Neuronal stem cell (in vitro differentiated cells): ENCODE measurements at regions not wholly inside any gene's neighbourhood (a gene's known extent, or its start where the extent isn't known, plus 50 kb on each side); places are given as distances from the start of the nearest gene placed in this dataset.

Source experiments
- DNase-seq: peaks from one replicate; pipeline ENCODE4 v3.0.0-alpha.2; 2013; ENCODE audit warnings: low spot score
- H2AFZ ChIP-seq: one replicate; pipeline ENCODE4 v1.6.1; 2013; ENCODE audit warnings: mild to moderate bottlenecking, low read length, inconsistent platforms
- H2AK5ac ChIP-seq: 2 replicates; pipeline ENCODE4 v1.6.1; 2013; ENCODE audit warnings: low read depth, mild to moderate bottlenecking, inconsistent platforms, low read length, moderate library complexity, mixed read lengths
- H2BK120ac ChIP-seq: 2 replicates; pipeline ENCODE4 v1.6.1; 2013; ENCODE audit warnings: low read depth, mild to moderate bottlenecking, inconsistent platforms, low read length, moderate library complexity, mixed read lengths
- H2BK12ac ChIP-seq: one replicate; pipeline ENCODE4 v1.6.1; 2013; ENCODE audit warnings: low read length, inconsistent platforms
- H2BK15ac ChIP-seq: 2 replicates; pipeline ENCODE4 v1.6.1; 2013; ENCODE audit warnings: mild to moderate bottlenecking, low read length, inconsistent platforms, mixed read lengths
- H2BK5ac ChIP-seq: one replicate; pipeline ENCODE4 v1.6.1; 2013; ENCODE audit warnings: inconsistent platforms, mild to moderate bottlenecking, low read length, moderate library complexity
- H3K14ac ChIP-seq: one replicate; pipeline ENCODE4 v1.6.1; 2013; ENCODE audit warnings: low read length, inconsistent platforms
- H3K18ac ChIP-seq: 2 replicates; pipeline ENCODE4 v1.6.1; 2013; ENCODE audit warnings: low read length, inconsistent platforms
- H3K23ac ChIP-seq: 2 replicates; pipeline ENCODE4 v1.6.1; 2013; ENCODE audit warnings: low read depth, mild to moderate bottlenecking, mixed read lengths, low read length, inconsistent platforms; ENCODE audit not compliant: poor library complexity
- H3K27ac ChIP-seq: replicated peaks from 3 replicates; pipeline ENCODE4 v1.5.1; 2013; ENCODE audit warnings: low read length, inconsistent platforms
- H3K27me3 ChIP-seq, 3 experiments: 2 replicates each; pipeline ENCODE4 v1.6.1; 2013; ENCODE audit warnings: low read length in 3 of 3, mild to moderate bottlenecking in 2 of 3, inconsistent platforms in 1 of 3, low read depth in 1 of 3, mixed read lengths in 1 of 3, moderate library complexity in 1 of 3; ENCODE audit not compliant: control insufficient read depth in 3 of 3, insufficient read depth in 3 of 3
- H3K36me3 ChIP-seq, 2 donors: replicated peaks in 1 of 2; 2 replicates each; pipeline ENCODE4 v1.6.1; 2013; ENCODE audit warnings: low read length in 2 of 2; ENCODE audit not compliant: control insufficient read depth in 2 of 2, insufficient read depth in 2 of 2
- H3K4ac ChIP-seq: 2 replicates; pipeline ENCODE4 v1.6.1; 2013; ENCODE audit warnings: inconsistent platforms, mild to moderate bottlenecking, low read length, moderate library complexity
- H3K4me1 ChIP-seq, 2 donors: 1 replicate in 1 of 2; 2 replicates in 1 of 2; pipeline ENCODE4 v1.6.1; 2013; ENCODE audit warnings: low read length in 2 of 2, low read depth in 1 of 2; ENCODE audit not compliant: control insufficient read depth in 2 of 2, insufficient read depth in 1 of 2
- H3K4me2 ChIP-seq: one replicate; pipeline ENCODE4 v1.6.1; 2013; ENCODE audit warnings: mild to moderate bottlenecking, low read length, inconsistent platforms; ENCODE audit not compliant: insufficient read depth, poor library complexity, severe bottlenecking
- H3K4me3 ChIP-seq, 2 donors: 2 replicates each; pipeline ENCODE4 v1.5.1; 2013; ENCODE audit warnings: low read length in 2 of 2, mild to moderate bottlenecking in 2 of 2, inconsistent platforms in 1 of 2, moderate library complexity in 1 of 2
- H3K79me1 ChIP-seq: one replicate; pipeline ENCODE4 v1.6.1; 2013; ENCODE audit warnings: low read depth, mild to moderate bottlenecking, inconsistent platforms, low read length, moderate library complexity
- H3K9ac ChIP-seq: one replicate; pipeline ENCODE4 v1.6.1; 2013; ENCODE audit warnings: mild to moderate bottlenecking, low read depth, low read length, inconsistent platforms; ENCODE audit not compliant: poor library complexity
- H3K9me3 ChIP-seq, 2 donors: replicated peaks in 1 of 2; 2 replicates each; pipeline versions ENCODE3 to v1.6.1; 2013; ENCODE audit warnings: low read length in 2 of 2, mild to moderate bottlenecking in 2 of 2, inconsistent platforms in 1 of 2, low read depth in 1 of 2, mixed read lengths in 1 of 2, moderate library complexity in 1 of 2; ENCODE audit not compliant: control insufficient read depth in 2 of 2, insufficient read depth in 1 of 2
- H4K8ac ChIP-seq: one replicate; pipeline ENCODE4 v1.6.1; 2013; ENCODE audit warnings: low read depth, mild to moderate bottlenecking, inconsistent platforms, low read length, moderate library complexity
- H4K91ac ChIP-seq: one replicate; pipeline ENCODE4 v1.6.1; 2013; ENCODE audit warnings: low read length, low read depth, mild to moderate bottlenecking, inconsistent platforms; ENCODE audit not compliant: poor library complexity
- WGBS, 2 donors: extraction: QIAGEN DNeasy Blood & Tissue Kit; methylation state at CpG; one replicate each; pipeline ENCODE4 v1.1.7; 2013; ENCODE audit warnings: missing lambda C conversion rate in 2 of 2, mixed read lengths in 1 of 2; ENCODE audit not compliant: insufficient read length in 2 of 2, insufficient replicate concordance in 1 of 2; ENCODE audit errors: extremely low coverage in 2 of 2; 5-methylcytosine and 5-hydroxymethylcytosine counted together

DNA sequence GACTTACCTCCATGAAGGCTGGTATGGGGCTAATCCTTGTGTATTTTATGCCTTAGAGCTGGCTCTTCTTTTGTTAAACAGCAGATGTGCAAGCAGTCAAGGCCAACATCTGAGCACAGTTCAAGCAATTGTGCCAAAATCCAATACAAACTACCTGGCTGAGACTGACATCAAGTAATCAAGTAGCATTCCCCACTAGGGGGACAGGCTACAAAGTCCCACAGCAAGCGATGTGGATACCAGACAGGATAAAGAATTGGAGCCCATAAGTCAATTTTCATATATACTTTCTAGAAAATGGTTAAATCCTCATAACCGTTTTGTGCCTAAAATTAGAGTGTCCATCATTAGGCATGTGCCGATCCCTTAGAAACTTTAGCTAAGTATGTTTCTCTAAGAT is 675.8 kb downstream of the DIAPH3 start:
- Histone ChIP-seq H3K79me1 (no peaks in the 10 kb centered on the region), H3K23ac (no peak overlapping the region)
- no CpG with 5 or more reads among the region's 3 CpGs for WGBS, 2 donors

DNA sequence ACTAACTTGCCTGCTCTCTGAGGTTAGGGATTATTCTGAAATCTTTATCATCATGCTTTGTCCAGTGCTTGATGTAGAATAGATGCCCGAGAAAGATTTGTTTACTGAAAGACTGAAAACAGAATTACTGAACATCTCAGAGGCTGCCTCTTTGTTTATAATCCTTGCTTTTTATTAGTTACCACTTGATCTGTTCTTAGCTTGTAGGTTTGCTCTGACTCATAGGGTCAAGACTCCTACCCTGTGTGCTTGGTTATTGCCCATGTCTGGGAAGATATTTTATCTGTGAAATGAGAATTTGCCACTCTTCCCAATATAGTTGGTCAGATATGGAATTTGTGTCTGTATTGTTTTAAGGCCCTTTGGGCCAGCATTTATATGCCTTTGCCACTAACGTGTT is 675.3 kb downstream of the DIAPH3 start:
- no peak for DNase-seq
- Histone ChIP-seq H2AFZ (no peak overlapping the region), H3K4me2 (no peak overlapping the region), H3K36me3 (no peaks in the 10 kb centered on the region), H4K8ac (no peak overlapping the region), H3K4me1 (peaks cover 0 to 4% of the 10 kb centered on the region in 2 donors), H2BK15ac (no peak overlapping the region), H3K9ac (no peak overlapping the region), H3K79me1 (no peaks in the 10 kb centered on the region), H3K18ac (no peak overlapping the region), H3K27ac (no peak overlapping the region), H2AK5ac (no peak overlapping the region), H3K27me3 (no peaks in the 10 kb centered on the region), H2BK5ac (no peak overlapping the region), H3K4ac (no peak overlapping the region), H2BK120ac (no peak overlapping the region), H3K4me3 (no peak overlapping the region), H3K14ac (no peak overlapping the region), H2BK12ac (no peak overlapping the region), H4K91ac (no peak overlapping the region), H3K9me3 (no peaks in the 10 kb centered on the region), H3K23ac (no peak overlapping the region)
- WGBS, 2 donors = no CpG with 5 or more reads among the region's 2 CpGs

More for the DNA sequence above, 675.8 kb downstream of the DIAPH3 start:
- Histone ChIP-seq H3K4me1 (peaks cover 0 to 5% of the 10 kb centered on the region in 2 donors), H3K27me3 (no peaks in the 10 kb centered on the region), H3K9ac (no peak overlapping the region), H3K4me2 (no peak overlapping the region), H2BK5ac (no peak overlapping the region), H2BK15ac (no peak overlapping the region), H3K9me3 (no peaks in the 10 kb centered on the region), H3K18ac (no peak overlapping the region), H3K36me3 (no peaks in the 10 kb centered on the region), H2AK5ac (no peak overlapping the region), H2BK12ac (no peak overlapping the region), H4K8ac (no peak overlapping the region), H4K91ac (no peak overlapping the region), H3K14ac (no peak overlapping the region), H3K4me3 (no peak overlapping the region), H2BK120ac (no peak overlapping the region), H3K4ac (no peak overlapping the region), H3K27ac (no peak overlapping the region), H2AFZ (no peak overlapping the region)
- no peak for DNase-seq

- no peaks in the 10 kb centered on the region for H3K36me3 ChIP-seq
- DNase-seq = no peak
- no peak overlapping the region for H3K9ac ChIP-seq
- no peak overlapping the region for H3K4me2 ChIP-seq
- no peak overlapping the region for H2BK5ac ChIP-seq
- H2BK15ac ChIP-seq = no peak overlapping the region
- WGBS, 2 donors = no CpG with 5 or more reads among the region's 1 CpG
- no peak overlapping the region for H3K23ac ChIP-seq
- no peaks in the 10 kb centered on the region for H3K27me3 ChIP-seq
- no peaks in the 10 kb centered on the region for H3K4me1 ChIP-seq
- no peak overlapping the region for H2BK12ac ChIP-seq
- H2AFZ ChIP-seq = no peak overlapping the region
- H3K9me3 ChIP-seq = no peaks in the 10 kb centered on the region
- H4K91ac ChIP-seq = no peak overlapping the region
- no peak overlapping the region for H3K27ac ChIP-seq
- H3K4ac ChIP-seq = no peak overlapping the region
- H3K18ac ChIP-seq = no peak overlapping the region
- H2AK5ac ChIP-seq = no peak overlapping the region
- no peaks in the 10 kb centered on the region for H3K79me1 ChIP-seq
- no peak overlapping the region for H4K8ac ChIP-seq
- no peak overlapping the region for H3K14ac ChIP-seq
- no peak overlapping the region for H3K4me3 ChIP-seq
- H2BK120ac ChIP-seq = no peak overlapping the region
These were observed 673.1 kb downstream of the DIAPH3 start for GRCh38 chr13:59490651-59491050.

GRCh38 chr13:59492030-59492636 is 671.6 kb downstream of the DIAPH3 start:
- no peak overlapping the region for H2BK15ac ChIP-seq
- H3K36me3 ChIP-seq = no peaks in the 10 kb centered on the region
- H3K9me3 ChIP-seq = no peaks in the 10 kb centered on the region
- H3K18ac ChIP-seq = no peak overlapping the region
- H4K8ac ChIP-seq = no peak overlapping the region
- no peaks in the 10 kb centered on the region for H3K79me1 ChIP-seq
- no peak for DNase-seq
- no peak overlapping the region for H3K4me3 ChIP-seq
- H3K27me3 ChIP-seq = no peaks in the 10 kb centered on the region
- no peak overlapping the region for H3K23ac ChIP-seq
- WGBS, 2 donors = no CpG with 5 or more reads among the region's 2 CpGs
- H2AFZ ChIP-seq = peak overlapping the region; percentile 33
- H3K4me1 ChIP-seq = no peaks in the 10 kb centered on the region
- no peak overlapping the region for H3K9ac ChIP-seq
- H2BK12ac ChIP-seq = no peak overlapping the region
- no peak overlapping the region for H3K4ac ChIP-seq
- no peak overlapping the region for H4K91ac ChIP-seq
- no peak overlapping the region for H2BK5ac ChIP-seq
- H3K14ac ChIP-seq = no peak overlapping the region
- H2BK120ac ChIP-seq = no peak overlapping the region
- no peak overlapping the region for H3K4me2 ChIP-seq
- H3K27ac ChIP-seq = no peak overlapping the region
- no peak overlapping the region for H2AK5ac ChIP-seq
